ENCODE measurements at regions not wholly inside any gene's neighbourhood (a gene's known extent, or its start where the extent isn't known, plus 50 kb on each side); places are given as distances from the start of the nearest gene placed in this dataset.
"Not testable (repeated sequence)": the region's sequence is repeated elsewhere in the genome, so short reads cannot be mapped to it uniquely, and the experiment has no call there.

DNA sequence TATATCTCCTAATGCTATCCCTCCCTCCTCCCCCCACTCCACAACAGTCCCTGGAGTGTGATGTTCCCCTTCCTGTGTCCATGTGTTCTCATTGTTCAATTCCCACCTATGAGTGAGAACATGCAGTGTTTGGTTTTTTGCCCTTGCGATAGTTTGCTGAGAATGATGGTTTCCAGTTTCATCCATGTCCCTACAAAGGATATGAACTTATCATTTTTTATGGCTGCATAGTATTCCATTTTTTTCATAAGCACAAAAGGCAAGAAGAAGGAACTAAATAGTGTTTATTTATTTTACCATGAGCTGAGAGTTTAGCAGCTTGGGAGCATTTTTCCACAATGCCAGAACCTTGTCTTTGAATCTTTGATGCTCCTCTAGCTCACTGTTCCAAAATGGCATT lies 113.6 kb upstream of the OR4E1 start:
- not testable (repeated sequence) for TF ChIP-seq ELF4, NFRKB (IDR thresholded peaks at IDR 0.05)

Data from HEK293T (cell line).